ENCODE measurements at regions not wholly inside any gene's neighbourhood (a gene's known extent, or its start where the extent isn't known, plus 50 kb on each side); places are given as distances from the start of the nearest gene placed in this dataset.
"Not testable (repeated sequence)": the region's sequence is repeated elsewhere in the genome, so short reads cannot be mapped to it uniquely, and the experiment has no call there.

DNA sequence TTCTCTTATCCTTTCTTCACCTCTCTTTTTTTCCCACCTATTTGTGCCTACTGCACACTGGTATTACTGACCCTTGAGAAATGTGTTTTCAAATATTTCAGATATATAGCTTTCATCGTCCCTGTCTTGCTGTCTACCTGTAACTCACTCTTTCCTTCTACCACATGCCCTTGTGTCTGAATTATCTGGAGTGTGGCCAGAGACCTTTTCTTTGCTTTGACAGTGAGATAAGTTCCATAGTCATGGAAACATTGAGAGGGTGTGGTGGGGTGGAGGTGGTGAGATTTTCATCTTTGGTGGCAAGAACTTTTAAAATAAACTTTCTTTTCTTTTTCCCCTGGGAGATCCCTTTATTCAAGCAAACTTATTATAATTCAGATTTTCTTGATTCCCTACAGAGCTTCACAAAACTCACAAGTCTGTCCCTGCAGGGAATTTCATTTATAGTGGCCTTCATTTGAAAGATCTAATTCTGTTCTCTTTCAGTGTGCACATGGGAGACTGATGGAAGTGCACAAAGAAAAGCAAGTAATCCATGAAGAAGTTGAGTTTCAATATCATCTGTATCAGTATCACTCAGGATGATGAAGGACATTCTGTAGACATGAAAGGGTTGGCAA lies 95.7 kb downstream of the SH2D1A start:
- WGBS, 4 donors, result 49 to 73% (median 64%) methylated on average over 1 of the region's 1 CpG
- Histone ChIP-seq H3K4me3 (no peak overlapping the region), H3K4me1 (no peaks in the 10 kb centered on the region), H3K27ac (no peak overlapping the region), H3K27me3 (peaks cover 0 to 5% (median 0%) of the 10 kb centered on the region in 9 donors), H3K36me3 (no peaks in the 10 kb centered on the region), H3K9me3 (no peaks in the 10 kb centered on the region)
- no peak for DNase-seq
- intact Hi-C loops (cut with DNase I), result no loop called here
- ATAC-seq, result no peak
- TF ChIP-seq POLR2A (IDR thresholded peaks at IDR 0.05), result no peak
- TF ChIP-seq, protein P1, sequence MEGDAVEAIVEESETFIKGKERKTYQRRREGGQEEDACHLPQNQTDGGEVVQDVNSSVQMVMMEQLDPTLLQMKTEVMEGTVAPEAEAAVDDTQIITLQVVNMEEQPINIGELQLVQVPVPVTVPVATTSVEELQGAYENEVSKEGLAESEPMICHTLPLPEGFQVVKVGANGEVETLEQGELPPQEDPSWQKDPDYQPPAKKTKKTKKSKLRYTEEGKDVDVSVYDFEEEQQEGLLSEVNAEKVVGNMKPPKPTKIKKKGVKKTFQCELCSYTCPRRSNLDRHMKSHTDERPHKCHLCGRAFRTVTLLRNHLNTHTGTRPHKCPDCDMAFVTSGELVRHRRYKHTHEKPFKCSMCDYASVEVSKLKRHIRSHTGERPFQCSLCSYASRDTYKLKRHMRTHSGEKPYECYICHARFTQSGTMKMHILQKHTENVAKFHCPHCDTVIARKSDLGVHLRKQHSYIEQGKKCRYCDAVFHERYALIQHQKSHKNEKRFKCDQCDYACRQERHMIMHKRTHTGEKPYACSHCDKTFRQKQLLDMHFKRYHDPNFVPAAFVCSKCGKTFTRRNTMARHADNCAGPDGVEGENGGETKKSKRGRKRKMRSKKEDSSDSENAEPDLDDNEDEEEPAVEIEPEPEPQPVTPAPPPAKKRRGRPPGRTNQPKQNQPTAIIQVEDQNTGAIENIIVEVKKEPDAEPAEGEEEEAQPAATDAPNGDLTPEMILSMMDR (IDR thresholded peaks at IDR 0.05), result no peak

- H3K4me3 ChIP-seq, result no peak overlapping the region
- intact Hi-C loops (cut with DNase I), result no loop called here
- no peak for ATAC-seq
- TF ChIP-seq, protein P1 (IDR thresholded peaks at IDR 0.05), result no peak
- TF ChIP-seq POLR2A (IDR thresholded peaks at IDR 0.05), result no peak
- H3K36me3 ChIP-seq, result no peaks in the 10 kb centered on the region
- no peaks in the 10 kb centered on the region for H3K27me3 ChIP-seq
- H3K27ac ChIP-seq, result no peak overlapping the region
- no peaks in the 10 kb centered on the region for H3K9me3 ChIP-seq
- no peaks in the 10 kb centered on the region for H3K4me1 ChIP-seq
- no peak for DNase-seq
- 49 to 60% (median 54%) methylated on average over 1 of the region's 1 CpG for WGBS, 4 donors
These were observed 109.6 kb downstream of the SH2D1A start for GRCh38 chrX:124455966-124456365.

GRCh38 chrX:124459851-124460250 lies 113.5 kb downstream of the SH2D1A start:
- H3K4me1 ChIP-seq; ATAC-seq; H3K9me3 ChIP-seq; H3K36me3 ChIP-seq; intact Hi-C loops (cut with DNase I); H3K4me3 ChIP-seq; H3K27me3 ChIP-seq; H3K27ac ChIP-seq; DNase-seq: not testable (repeated sequence)

GRCh38 chrX:124462931-124463330 lies 116.6 kb downstream of the SH2D1A start:
- ATAC-seq (no peak), DNase-seq (no peak)
- TF ChIP-seq, protein P1 (IDR thresholded peaks at IDR 0.05), result no peak
- no peak for TF ChIP-seq POLR2A (IDR thresholded peaks at IDR 0.05)
- Histone ChIP-seq H3K27me3 (no peaks in the 10 kb centered on the region), H3K36me3 (no peaks in the 10 kb centered on the region), H3K27ac (no peak overlapping the region), H3K4me3 (no peak overlapping the region), H3K4me1 (no peaks in the 10 kb centered on the region), H3K9me3 (no peaks in the 10 kb centered on the region)
- intact Hi-C loops (cut with DNase I), result no loop called here
- WGBS, 4 donors, result 72 to 93% (median 82%) methylated on average over 4 of the region's 4 CpGs

DNA sequence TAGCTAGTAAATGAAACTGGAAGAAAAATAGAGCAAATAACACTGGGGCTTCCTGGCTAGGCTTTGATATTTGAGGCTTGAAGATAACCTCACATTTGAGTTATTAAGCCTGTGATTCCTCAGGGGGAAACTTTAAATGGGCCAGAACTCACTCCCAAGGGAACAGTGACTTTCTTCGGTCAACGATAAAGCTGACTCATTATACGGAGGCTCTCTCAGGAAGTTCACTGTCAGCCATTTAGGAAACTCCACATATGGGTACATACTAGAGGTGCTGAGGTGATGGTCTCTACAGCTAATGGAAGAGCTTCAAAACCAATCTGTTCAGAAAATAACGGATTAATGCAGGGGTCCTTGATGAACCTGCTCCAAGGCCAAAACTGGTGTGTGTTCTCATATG lies 120.8 kb downstream of the SH2D1A start:
- Histone ChIP-seq H3K4me1 (no peaks in the 10 kb centered on the region), H3K36me3 (no peaks in the 10 kb centered on the region), H3K9me3 (no peaks in the 10 kb centered on the region), H3K27me3 (no peaks in the 10 kb centered on the region), H3K4me3 (no peak overlapping the region), H3K27ac (no peak overlapping the region)
- intact Hi-C loops (cut with DNase I), result no loop called here
- DNase-seq, result no peak
- TF ChIP-seq, protein P1 (IDR thresholded peaks at IDR 0.05), result no peak
- TF ChIP-seq POLR2A (IDR thresholded peaks at IDR 0.05), result no peak
- 41 to 73% (median 70%) methylated on average over 4 of the region's 4 CpGs for WGBS, 4 donors
- no peak for ATAC-seq

Measured in heart left ventricle (tissue), 16 donors.